ENCODE measurements at regions not wholly inside any gene's neighbourhood (a gene's known extent, or its start where the extent isn't known, plus 50 kb on each side); places are given as distances from the start of the nearest gene placed in this dataset.

DNA sequence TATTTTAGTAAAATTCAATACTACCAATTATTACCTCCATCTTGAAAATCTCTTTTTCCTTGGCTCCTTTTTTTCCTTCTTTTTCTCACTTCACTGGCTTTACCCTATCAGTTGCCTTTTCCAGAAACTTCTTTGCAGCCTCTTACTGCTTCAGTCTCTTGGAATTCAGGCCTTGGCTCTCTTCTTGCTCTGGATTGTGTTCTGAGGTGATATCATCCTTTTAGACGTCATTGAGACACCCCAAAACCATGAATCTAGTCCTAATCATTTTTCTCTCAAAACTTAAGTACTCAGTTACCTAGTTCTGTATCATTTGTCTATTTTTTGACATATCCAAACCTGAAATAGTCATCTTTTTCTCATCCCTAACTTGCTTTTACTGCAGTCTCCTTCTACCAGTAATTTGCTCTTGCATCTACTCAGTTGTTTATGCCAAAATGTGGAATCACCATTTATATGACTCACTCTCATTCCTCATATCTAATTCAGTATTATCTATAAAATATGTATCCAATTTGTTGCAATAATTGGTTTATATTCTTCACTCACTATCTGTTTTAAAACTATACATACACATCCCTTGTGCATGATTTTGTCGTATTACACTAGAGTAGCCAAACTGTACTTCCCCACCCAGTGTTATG, 703.2 kb upstream of the CCDC54 start:
- DNase-seq: no peak

DNA sequence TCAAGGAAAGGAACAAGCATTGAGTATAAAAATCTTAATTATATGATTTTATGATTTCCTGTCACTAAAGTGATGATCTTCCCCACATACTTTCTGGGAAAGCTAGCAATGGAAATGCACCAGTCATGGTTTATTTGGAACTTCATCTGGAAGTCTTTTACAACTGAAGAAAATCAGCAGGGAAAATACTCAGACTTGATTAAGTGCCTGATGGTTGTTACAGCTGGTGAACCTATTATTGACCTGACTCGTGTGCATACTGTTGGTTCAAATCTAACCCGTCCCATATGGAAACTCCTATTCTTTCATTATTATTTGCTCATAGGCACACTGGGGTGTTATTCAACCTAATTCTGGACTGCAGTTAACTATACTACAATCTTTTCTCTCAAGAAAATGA, 701.8 kb upstream of the CCDC54 start:
- DNase-seq: no peak

DNA sequence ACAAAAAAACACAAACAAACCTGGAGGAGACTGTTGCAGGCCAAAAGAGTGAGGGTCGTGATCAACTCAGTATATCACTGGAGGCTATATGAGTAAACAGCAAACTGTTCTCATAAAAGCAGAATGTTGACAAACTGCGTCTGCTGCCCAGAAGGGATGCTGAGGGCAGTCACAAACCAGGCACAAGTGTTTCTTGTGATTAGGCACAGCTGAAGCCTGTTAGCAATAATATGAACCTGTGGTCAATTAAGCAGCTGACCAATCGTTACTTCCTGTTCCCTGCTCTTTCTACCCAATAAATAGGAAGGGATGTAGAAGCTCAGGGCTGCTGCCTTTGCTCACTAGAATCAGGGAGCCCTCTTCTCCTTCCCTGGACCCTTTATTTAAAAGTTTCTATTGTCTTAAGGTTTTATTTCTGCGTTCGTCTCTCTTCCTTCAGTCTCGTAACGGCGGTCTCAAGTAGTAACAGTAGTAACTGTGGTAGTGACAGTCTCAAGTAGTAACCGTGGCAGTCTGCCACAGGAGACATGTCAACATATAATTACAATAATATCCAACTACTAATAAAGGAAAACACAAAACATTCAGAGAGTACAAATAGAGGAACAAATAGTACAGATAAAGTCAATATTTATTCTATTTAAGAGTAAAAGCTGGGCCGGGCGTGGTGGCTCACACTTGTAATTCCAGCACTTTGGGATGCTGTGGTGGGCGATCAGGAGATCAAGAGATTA, 698.4 kb upstream of the CCDC54 start:
- DNase-seq: peak; percentile 72

DNA sequence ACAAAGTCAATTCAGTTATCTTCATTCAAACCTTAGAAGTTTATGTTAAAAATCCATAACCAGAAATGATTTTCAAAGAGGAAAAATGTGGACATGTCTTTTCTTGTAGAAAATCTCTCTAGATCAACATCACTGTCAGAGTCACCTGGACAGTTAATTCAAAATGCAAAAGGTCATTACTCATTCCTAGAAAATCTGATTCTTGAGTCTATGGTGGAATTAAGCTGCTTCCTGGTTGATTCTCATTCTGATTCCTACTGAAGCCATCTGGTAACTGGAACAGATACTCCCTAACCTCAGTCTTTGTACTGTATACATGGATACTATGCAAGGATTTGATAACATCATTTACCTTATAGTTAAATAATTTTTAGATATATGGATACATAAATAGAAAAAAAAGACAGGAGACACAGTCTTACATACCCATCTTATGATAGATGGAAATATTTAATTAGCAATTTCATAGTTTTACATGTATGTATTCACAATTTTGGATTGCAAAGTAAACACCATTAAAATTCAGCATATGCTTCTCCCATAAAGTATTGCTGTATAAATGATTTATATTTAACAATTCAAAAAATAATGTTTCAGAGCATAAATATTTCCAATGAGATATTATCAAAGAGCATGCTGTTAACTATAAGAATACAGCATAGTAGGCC, 693.2 kb upstream of the CCDC54 start:
- DNase-seq: no peak

DNA sequence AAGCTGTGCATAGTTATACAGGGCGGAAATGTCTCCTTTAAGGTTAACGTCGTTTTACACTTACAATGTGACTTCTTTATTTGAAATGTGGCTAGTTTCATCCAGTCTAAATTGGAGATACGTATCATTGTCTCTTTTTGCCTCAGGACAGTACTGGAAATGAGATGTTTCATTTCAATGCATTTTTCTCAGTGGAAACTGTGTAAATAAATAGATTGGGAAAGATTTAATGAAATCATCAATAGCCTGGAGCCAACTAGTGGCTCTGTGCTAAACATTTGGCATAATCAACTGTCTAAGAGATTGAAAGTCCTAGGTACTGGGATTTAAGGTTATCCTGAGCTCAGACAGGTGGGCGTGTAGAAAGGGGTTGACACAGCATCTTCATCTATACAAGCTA, 691.5 kb upstream of the CCDC54 start:
- DNase-seq: no peak

DNA sequence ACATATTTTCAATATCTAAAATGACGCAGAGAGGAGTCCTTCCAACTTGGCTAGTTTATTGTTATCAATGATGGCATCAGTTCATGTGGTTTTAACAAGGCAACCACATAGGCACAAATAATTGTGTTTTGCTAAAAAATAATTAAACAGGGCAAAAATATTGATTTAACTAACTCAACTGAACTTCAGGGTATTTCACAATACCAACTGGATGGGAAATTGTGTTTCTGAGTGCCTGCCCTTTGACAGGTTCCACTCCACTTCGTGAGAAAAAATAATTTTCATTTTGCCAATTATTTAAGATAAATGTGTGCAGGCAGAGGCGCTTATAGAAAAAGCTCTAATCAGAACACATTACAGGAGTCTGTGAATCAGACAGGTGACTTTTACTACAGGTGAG, 689.3 kb upstream of the CCDC54 start:
- DNase-seq: no peak

DNA sequence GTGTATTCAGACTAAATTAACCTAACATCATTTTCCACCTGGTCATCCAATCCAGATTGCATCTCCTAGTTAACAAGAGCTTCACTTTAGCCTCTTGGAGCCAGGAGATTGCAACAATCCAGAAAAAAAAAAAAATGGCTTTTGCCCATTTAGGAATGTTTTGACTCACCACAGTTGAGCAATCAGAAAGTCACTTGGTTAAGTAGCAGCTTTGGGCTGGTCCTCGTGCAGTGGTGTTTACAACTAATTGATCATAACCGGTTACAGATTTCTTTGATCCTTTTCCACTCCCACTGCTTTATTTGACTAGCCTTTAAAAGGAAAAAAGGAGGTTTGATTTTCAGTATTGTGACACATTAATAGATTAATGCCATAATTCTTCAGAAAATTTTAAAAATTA, 688.8 kb upstream of the CCDC54 start:
- DNase-seq: peak; percentile 67

DNA sequence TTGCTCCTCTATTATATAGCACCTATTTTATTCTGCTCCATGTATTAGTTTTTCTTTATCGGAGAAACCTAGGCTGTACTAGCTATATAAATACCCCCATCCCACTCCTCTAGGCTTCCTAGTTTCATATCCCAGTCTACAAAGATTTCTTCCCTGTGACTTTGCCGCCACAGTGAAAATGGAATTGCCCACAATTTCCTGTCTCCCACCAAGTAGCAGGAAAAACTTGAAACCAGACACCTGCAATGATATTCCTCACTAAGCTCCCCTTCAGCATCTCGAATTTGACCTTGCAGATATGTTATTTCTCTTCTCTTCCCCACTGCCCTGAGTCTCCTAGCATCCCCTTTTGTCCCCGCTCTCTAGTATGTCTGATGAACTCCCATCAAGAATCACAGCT, 685.8 kb upstream of the CCDC54 start:
- no peak for DNase-seq

DNA sequence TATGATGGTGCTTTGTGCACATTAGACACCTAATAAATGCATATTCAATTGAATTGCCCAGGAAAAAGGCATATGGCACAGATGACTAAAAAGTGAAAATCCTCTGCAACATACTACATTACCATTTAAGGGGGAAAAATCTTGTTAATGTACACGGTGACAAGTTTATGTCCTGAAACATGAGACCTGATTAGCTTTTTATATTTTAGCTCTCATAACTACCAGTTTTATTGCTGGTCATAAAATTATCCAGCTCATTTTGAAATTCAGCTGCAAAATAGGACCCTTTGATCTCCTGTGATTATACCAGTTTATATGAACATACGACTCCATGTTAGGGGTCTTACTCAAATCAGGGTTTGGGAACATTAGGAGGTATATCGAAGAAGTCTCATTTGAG, 684.6 kb upstream of the CCDC54 start:
- no peak for DNase-seq

DNA sequence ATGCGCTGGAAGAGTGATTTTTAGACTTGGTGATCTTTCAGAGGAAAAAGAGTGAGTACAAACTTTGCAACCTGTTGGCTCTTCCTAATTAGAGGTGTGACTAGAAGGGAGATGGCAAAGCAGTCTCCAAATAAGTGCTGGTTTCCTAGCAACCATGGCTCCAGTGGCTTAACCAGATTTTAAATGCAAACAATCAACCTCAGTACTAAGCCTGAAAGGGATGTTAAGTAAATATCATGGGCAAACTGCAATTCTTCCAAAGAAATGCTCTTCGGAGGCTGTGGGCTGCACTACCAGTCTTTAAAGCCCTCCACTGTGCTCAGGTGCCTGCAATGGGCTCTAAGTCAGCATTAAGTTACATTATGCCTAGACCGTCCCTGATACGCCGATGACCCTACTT, 678.1 kb upstream of the CCDC54 start:
- peak; percentile 92 for DNase-seq

DNA sequence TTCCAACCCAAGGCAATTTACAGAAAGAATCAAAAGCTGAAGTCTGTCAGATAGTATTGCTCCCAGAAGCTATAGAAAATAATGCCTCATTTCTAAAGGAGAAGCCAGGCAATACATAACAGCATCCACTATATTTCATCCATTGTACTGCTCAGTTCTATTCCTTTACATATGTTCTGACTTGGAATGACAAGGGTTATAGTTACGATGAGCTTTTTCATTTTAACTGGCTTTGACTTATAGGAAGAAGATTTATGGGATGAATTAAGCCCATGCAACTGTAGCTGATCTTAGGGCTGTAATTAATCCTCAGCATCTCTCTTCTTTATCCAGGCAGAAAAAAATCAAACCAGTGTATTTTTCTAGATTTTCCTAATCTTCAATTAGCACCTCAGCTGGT, 676.3 kb upstream of the CCDC54 start:
- DNase-seq: no peak

DNA sequence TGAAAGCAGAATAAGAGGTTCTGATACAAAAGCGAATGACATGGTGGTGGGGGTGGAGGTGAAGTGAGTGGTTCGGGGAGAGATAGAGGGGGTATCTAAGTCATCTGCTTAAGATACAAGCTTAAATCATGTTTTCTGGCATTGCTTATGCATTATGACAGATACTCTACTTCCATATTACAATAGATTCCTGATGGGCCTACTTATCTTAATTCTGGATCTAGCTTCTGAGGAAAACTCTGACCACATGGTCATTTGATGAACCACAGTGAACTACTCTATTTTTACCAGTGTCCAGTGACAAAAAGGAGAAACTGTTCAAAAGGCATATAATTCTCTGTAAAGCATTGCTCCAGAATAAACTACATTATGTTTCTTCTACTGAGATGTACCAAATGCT, 673.7 kb upstream of the CCDC54 start:
- DNase-seq: no peak

DNA sequence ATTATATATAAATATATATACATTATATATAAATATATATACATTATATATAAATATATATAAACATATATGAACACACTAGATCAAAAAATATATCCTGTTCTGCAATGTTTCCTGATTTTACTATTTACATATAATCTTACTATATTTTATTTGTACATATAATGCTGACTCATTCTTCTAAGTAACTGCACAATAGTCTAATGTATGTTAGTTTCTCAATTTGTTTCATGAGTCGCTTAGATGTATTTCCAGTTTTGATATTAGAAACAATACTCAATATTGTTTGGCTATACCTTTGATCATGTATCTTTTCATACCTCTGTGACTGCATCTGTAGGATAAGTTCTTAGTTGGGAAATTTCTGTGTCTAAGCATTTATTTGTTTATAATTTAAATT, 669.9 kb upstream of the CCDC54 start:
- no peak for DNase-seq

DNA sequence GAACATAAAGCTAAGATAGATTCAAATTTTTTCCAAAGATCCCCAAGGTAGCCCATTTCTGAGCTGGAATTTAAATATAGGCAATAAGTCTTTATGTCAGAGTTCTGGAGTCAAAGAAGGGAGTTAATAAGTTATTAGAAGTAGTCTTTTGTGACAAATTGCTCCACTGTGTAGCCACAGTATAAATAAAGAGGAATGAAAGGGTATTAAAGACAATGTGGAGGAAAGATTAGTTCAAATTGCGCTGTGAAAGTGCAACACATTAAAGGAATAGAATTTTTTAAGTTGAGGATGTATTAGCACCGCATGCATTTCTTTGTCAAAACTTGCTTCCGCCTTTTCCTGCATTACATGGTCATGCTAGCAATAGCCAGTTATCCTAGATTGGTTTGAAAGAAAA, 666.6 kb upstream of the CCDC54 start:
- DNase-seq: no peak

DNA sequence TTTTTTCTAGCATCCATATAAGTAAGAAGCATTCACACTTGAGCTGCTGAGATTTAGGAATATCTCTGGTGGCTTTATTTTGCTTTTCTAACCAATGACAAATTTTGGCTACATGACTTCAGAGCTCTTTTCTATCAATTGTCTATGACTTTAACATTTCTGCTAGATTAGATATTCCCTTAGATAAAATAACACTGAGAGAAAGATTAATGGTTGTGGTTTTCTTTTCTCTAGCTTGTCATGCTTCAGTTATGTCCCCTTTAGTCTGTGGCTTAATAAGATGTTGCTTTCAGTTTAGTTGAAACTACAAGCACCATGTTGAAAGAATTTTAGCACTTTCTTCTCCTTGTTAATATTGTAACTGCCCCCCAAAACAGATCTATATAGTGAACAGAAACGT, 665.6 kb upstream of the CCDC54 start:
- no peak for DNase-seq

DNA sequence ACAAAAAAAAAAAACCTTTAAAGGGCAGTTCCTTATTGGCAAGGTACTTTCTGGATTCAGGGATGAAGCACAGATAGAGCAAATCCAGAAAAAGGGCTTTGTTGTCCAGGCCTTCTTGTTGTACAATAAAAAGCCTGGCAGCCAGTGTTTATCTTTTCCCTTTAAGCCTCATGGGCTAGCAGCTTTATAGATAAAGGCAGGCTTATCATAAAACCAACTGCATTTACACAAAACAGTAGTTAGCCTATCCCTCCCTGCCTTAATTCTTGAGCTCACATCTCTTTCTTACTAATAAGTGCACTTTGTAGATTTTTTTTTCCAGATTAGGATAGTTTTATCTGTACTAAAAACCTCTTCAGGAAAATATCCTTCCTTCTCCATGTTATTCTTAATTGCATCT, 662.8 kb upstream of the CCDC54 start:
- DNase-seq: no peak

DNA sequence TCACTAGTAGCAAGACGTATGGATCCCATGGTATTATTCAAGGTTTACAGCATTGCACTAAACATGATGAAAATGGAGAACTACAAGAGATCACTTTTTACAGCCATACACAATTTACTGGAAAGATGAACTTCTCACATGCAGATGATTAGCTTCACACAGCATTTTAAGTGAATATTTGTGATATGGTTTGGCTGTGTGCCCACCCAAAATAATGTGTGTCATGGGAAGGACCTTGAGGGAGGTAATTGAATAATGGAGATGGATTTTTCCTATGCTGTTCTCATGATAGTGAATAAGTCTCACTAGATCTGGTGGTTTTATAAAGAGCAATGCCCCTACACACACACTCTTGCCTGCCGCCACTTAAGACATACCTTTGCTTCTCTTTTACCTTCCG, 662.0 kb upstream of the CCDC54 start:
- DNase-seq: no peak

DNA sequence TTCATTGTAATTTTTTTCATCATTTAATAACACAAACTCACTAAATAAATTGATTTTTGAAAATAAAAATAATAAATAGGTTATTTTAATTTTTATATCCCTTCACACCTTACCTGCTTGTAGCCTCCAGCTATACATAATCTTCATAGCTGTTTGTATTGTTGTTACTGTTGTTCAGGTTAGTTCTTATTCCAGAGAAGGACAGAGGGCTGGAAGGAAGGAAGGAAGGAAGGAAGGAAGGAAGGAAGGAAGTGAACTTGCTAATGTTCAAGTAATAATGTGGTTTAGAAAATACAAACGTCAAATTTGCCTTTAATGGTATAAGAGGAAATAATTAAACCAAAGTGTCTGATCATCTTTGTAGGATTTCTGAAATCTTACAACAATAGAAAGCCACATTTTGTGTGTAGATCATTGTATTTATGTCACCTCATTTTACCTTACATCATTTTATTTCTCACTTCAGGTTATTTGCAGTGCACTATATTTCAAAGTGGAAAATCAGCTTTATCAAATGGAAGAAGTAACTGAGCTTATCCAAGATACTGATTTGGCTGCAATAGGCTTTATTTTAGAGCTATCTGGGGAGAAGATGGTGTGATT, 660.0 kb upstream of the CCDC54 start:
- no peak for DNase-seq

DNA sequence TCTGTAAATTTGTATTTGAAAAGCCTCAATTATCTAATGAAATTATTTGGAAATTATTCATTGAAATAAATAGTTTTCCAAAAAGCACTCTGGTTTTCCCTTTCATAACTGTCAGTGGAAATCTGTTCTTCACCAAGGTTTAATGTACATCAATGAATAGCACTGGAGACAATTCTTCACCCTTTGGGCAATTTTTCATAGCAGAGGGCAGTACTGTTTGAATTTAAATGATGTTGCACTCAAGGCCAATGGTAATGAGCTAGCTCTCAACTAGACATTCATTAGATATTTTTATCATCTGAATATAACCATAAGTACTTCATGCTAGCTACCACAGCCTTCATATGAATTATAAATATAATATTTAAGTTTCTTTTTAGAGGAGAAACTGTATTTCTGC, 658.2 kb upstream of the CCDC54 start:
- no peak for DNase-seq

DNA sequence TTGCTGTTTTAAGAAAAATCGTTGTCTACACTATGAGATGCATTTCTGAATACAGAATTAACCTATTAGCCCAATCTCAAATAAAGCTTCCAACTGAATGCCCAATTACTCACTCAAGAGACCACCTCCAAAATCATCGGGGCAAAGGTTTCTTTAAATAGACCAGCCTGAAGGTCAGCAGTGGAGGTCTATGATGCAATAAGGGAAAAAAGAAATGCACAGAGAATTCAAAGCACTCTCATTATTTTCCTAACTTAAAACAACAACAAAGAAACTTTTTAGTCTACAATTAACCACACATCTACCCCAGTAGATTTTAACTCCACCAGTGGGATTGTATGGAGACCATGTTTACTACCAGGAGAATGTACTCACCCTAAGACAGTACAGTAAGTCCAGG, 657.7 kb upstream of the CCDC54 start:
- DNase-seq: no peak

DNA sequence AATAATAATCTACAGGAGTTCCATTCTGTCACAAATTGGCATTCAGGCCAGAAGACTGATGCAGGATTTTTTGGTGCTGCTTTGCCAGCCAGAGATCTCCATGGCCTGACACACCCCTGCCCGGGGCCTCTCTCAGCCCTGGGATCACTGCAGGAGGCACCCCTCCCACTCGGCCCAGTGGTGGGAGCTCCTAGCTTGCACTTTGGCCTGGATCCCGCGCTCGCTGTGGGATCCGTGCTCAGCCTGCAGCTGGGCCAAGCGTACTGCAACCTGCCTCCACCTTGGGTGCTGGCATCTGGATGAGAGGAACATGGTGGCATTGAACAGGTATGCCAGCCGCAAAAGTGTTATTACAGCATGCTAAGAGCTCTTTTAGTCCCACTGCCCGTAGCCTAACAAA, 656.7 kb upstream of the CCDC54 start:
- DNase-seq: no peak

DNA sequence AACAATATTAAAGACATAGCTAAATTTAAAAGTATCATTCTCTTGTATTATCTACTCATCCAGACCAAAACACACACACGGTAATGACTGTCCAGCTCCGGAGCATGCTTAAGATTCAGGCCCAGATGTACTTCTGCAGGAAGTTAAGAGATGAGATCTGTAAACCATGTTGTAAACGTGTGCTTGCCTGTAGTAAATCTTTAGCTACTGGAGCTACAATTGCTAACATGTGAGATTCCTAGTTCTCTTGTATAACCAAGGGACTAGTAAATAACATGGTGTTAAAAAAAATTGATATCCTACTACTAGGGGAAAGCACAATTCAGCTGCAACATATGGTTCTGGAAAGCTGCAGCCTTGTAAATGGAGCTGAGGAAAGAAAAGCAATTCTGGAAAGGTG, 651.7 kb upstream of the CCDC54 start:
- DNase-seq: no peak

DNA sequence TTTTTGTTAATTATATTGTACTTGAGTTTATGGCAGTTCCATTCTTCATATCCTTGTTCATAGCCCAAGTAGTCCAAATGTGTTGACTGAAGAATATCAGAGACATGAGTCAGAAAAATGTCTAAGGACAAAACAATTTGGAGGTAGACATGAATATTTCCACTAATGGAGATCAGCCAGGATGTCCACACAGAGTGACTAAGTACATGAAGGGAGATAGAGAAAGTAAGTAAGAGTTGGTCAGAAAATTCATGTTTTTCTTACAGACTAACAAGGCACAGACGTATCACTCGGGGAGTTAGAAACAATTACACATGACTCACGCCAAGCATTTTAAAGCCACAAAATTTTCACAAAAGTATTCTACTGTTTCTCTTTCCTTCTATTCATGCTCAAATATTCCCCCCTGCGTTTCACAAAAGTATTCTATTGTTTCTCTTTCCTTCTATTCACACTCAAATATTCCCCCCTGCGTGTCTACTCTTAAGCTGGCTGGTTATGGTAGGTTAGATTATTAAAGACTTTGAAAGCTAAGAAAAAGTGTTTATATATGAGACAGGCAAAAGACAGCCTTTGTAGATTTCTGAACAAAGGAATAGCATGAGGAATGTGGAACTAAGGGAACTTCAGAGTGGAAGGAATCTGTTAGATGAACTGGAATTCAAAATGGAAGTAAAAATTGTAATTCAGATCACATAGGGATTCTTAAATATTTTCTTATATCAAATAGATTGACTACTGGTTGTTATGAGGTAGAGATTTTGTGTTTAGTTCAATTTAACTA, 648.7 kb upstream of the CCDC54 start:
- DNase-seq: no peak

Data from COR-L47 (cell line).